Esophagus mucosa (tissue), 1 donor: ENCODE measurements at regions not wholly inside any gene's neighbourhood (a gene's known extent, or its start where the extent isn't known, plus 50 kb on each side); places are given as distances from the start of the nearest gene placed in this dataset.
A peak's percentile ranks its signal among the peaks of the same experiment; 100 is the strongest.
"Not testable (repeated sequence)": the region's sequence is repeated elsewhere in the genome, so short reads cannot be mapped to it uniquely, and the experiment has no call there.

Source experiments
- ATAC-seq: fragments of 200-7000 bp; cut with Tn5 transposase; one replicate; pipeline ENCODE4 v1.9.1; 2020
- donor health status: DM: yes; HTN: yes; CAD: no.

DNA sequence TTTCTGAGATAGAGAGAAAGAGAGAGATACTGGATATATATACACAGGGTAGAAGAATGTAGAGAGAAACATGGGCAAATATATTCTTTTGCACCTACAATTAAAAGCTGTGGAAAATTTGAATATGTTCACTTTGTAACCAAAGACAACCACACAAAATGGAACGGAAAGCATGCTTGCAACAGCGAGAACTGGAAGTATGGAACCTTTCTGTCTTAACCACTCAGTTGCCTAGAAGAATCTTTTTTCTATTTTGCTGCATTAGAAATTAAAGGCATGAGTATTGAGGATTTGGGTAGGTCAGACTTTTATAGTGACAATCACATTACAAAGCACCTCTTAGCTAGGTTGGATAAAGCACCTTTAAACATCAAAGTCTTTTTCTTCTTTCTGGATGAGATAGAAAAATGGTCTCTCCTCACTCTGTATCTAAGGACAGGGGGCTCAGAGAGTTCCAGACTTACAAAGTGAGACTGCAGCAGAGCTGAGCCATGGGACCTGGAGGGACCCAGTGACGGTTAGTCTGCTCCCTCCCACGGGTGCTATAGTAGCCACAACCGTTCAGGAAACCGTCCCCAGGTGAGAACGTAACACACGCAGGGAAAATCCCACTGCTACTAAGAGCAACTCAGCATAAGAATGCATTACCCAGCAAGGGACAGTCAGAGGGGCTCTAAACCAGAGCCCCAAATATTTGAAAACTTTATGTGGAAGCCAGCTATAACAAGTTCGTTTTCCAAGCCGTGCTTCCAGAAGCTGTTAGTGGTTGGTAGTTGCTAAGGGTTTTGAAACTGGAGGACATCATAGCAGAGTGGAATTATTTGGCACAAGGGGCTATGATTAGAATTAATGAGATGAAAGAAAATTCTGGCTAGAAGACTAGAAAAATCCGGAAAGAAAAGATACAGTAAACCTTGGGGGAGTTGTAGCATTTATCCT lies 97.1 kb downstream of the DAD1 start:
- ATAC-seq = peak; percentile 22

DNA sequence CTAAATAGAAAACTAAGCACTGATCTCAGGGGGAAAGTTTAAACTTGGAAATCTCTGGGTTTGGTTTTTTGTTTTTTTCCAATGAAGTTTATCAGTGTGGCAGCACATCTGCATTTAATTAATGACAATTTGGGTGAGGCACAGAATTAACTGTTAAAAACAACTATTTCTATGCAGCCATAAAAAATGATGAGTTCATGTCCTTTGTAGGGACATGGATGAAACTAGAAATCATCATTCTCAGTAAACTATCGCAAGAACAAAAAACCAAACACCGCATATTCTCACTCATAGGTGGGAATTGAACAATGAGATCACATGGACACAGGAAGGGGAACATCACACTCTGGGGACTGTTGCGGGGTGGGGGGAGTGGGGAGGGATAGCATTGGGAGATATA lies 98.0 kb downstream of the DAD1 start:
- not testable (repeated sequence) for ATAC-seq

DNA sequence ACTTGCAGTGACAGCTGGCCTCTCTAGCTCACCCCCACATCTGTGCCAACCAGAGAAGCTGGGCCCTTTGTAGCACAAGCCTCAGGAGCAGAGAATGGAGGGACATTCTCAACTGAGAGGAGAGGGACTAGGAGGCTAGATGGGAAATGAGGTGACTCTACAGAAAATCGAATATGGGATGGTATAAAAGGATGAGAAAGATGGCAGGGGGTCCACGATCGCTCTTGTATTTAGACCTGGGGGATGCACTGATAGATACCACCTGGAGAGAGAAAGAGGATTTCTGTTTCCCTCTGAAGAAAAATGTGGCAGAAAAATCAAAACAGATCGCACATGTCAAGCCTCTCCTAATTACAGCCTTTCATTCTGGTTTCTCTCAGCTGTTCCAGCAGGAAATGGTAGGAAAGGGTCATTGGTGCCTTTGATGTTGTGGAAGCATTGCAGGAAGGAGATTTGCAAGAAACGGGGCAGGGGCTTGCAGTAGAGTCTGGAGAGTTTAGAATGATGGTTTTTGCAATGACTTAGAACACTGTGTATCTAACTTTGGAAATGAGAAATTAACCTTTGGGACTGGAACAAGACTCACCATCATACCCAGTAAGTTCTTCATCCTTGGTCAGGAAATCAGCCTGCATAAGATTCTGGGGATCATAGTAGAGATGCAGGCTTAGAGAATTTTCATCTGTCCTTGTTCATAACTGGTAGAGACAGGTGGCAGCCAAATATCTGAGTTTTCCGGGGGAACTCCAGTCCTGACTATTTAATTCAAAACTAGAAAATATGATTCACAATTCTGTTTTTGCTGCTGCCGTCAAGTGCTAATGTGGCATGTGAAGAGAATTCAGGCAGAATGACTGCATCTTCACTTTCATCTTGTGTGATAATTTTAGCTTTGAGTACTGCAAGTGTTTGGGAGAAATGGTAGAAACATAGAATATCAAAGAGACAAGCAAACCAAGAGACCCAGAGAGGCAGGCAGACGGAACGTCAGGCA lies 98.8 kb downstream of the DAD1 start:
- ATAC-seq = no peak

DNA sequence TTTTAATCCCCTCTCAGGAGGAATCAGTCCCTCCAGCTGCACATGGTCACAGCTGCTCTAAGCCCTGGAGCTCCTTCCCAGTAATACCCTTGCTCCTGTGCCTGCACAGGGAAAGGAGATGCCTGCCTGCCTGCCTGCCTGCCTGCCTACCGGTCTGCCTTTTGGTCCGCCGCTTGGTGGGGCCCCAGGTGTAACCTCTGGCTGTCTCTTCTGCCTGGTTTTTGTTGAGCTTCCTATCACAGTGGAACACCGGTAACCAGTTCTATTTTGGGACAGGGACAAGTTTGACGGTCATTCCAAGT lies 99.8 kb downstream of the DAD1 start:
- ATAC-seq = no peak

DNA sequence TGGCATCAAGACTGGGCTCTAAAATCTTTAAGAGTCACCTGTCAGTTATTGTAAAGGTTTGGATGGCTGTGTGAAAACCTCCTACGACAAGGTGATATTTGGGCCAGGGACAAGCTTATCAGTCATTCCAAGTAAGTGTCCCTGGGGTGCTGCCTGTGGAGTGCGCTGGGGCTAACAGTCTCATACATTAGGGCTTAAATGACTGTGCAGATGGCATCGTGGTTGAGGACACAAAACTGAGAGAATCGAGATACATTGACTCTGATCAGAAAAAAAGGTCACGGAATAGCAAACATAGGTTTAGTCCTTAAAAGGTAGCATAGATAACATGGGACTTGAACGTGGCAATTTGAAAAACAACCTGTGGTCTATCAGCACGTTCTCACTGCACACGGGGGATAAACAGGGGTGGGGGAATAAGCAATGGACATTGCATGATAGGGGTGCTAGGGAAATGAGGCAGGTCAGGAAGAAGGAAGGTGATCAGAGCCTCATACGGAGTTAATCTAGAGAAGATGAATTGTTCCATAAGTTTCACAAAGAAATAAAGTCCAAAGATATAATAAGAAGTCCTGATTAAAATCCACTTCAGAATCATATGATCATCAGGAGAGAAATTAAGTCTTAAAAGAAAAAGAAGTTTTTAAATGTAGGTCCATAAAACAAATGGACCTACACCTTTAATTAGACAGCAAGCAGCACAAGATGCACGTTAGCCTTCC lies 100.3 kb downstream of the DAD1 start:
- ATAC-seq = no peak

DNA sequence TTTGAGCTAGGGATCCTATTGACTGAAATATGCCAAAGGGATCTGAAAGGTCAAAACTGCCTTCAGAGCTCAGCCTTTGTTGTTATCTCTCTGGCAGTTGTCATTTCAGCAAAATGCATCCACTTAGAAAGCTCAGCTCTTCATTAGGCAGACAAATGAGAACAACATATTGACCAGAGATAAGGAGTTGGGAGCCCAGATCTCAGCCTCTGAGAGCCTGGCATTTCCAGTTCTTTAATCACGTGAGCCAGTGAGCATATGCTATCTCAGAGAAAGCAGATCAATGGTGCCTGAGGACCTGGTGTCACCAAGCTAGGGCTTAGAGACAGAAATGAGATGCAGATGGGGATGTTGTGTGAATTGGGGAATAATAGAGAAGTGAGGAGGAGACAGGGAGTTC lies 101.1 kb downstream of the DAD1 start:
- ATAC-seq = no peak

DNA sequence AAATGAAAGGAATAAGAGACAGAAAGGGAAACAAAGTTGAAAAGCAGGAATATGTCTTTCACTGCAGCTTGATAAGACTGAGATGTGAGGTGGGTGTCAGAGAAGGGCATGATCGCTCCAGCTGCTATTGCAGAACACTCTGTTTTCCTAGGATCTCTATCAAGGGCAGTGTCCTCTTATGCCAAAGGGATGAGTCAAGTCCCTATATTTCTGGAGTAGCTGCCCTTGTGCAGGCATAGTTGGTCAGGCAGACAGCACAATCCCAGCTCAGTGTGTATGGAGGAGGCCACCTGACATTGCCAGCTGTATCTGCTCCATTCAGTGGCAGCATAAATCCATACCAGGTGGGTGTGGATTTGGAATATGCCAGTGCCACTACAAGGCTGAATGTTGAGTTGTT lies 101.6 kb downstream of the DAD1 start:
- ATAC-seq = no peak

DNA sequence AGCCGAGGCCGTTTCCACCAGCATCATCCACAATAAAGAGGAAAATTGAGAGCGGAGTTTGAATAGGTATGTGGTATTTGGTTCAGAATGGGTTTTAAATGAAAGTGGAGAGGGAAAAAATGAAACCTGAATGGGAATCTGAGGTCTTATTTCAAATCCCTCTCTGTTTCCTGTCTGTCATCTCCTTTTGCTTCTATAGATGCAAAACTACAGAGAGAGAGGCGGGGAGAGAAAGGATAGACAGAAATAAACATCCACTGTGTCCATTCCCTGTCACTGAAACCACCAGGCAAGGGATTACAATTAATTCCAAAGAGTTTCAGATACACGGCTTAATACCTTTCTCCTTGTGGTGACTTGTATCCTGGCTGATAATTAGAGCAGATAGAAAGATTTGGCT lies 102.3 kb downstream of the DAD1 start:
- ATAC-seq = no peak

DNA sequence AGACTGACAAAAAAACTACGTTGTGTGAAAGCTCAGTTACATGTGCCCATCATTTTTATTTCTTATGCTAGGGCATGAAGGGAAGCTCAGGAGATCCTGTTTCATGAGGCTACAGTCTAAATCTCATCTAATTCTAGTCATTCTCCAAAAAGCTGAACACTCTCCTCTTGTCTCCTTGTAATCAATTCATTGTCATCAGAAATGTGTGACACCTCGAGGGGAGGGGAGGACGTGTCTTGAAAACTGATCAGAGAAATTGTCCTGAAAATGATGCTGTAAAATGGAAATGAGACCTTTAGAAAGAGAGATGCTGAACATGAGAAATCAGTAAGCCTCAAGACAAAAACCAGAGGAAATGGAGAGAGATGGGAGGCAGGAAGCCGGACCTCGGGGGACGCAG lies 103.4 kb downstream of the DAD1 start:
- ATAC-seq = no peak

DNA sequence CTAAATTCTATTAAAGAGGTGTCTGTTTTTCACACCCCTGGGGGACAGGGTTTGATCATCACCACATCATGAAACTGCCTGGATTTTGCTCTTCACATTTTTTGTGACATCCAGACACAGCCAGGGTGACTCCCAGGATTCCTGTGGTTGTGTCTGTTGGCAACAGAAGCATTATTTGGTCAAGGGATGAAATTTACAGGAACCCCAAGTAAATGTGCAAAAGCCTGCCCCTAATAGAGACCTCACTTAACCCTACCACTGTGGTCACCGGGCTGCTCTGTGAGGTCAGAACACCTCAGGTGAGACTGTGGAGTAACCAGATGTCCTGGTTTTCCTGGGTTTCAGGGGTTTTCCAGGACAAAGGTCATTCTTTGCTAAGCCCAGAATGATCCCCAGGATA lies 103.8 kb downstream of the DAD1 start:
- ATAC-seq = no peak

DNA sequence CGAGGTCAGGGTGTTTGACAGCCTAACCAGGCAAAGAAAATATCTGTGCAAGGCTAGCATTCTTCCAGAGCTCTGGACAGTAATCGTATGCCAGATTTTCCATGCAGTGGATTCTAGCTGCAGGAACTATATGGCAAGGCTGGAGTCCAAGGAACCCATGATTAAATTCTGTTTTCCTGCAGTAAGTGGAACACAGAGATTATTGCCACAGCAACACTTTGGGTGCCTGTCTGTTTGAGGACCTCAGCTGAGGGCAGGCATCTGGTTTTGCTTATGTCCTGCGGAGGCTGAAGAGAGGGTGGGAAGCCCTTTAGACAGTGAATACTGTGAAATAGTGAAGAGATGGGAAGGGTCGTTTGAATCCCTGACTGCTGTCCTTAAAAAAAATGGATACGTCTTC lies 104.4 kb downstream of the DAD1 start:
- no peak for ATAC-seq

DNA sequence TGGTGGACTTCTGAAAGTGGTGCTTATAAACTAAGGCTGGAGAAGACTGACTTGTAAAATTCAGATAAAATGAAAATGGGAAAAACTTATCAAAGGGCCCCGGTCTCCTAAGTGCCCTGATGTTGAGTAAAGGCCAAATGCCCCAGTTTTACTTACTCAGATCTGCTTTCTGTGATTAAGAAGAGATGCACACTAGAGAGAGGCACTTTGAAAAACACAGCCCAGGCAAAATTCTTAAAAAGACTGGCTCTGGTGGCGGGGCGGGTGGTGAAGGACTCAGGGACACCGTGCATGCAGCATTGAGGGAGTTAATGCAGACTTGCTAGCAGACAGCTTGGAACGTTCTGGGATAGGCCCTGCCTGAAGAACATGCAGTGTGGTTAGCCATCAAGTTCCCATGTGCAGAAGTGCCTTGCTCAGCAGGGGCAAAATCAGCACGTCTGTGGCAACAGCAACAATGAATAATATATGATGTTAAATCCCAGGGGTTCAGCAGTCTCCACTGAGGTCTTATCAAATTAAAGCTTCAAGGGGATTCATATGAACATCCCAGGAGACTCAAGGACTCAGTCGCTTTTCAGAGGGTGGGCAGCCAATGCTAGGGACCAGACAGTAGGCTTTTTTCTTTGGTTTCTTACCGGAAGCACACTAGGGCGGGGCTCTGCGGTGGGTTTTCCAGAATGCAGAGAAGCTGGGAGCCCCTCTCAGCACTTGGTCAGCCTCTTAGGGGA lies 105.0 kb downstream of the DAD1 start:
- ATAC-seq = no peak

DNA sequence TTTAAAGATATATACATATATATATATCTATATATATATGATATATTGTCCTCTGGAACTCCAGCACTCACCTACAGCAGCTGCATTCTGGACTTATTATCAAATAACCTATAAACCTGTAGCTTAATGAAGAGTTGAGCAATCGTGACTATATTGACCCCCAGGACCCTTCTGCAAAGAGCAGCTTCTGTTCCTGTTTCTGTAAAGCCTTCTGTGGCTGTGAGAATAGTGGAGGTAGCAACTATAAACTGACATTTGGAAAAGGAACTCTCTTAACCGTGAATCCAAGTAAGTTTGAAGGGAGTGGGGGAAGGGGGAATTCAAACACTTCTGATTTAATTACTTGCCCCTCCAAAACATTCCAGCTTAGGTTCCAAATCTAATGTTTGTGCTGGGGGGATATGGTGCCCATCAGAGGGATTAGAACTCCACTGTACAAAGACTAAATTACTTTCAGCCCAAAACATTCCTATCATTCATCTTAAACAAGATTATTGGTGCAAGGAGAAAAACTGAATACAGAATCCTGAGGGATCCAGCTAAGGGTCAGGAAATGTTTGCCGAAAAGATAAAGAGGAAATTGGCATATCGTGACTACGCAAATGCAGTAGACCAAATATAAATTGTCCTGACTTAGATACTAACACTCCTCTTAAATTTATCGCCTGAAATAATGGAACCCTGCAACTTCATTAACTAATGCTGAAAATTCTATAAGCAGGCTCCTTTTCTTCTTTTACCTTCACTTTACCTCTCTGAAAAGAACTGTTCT lies 106.1 kb downstream of the DAD1 start:
- no peak for ATAC-seq

DNA sequence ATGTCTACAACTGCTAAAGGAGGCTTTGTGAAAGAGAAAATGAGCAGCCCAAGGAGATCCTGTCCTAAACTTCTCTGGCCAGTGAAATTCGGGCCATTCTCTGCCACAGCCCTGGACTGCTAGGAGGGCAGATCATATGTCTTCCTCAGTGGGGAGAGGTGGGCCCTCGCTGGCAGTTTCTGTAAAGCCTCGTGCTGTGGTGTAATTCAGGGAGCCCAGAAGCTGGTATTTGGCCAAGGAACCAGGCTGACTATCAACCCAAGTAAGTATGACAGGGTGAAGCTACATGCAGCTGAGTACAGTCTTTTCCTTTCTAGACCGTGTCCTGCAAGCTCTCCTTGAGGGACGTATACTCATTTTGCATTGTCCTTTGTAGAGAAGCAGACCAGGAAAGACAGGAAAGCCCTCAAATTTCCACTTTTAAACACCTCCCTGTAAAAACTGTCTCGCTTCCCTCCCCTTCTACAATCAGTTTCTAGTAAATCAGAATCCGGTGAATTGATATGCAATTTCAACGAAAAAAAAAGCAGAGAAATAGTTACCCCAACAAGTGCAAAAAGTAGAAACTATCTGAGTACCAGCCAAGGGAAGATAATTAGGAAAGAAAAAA lies 106.8 kb downstream of the DAD1 start:
- no peak for ATAC-seq

DNA sequence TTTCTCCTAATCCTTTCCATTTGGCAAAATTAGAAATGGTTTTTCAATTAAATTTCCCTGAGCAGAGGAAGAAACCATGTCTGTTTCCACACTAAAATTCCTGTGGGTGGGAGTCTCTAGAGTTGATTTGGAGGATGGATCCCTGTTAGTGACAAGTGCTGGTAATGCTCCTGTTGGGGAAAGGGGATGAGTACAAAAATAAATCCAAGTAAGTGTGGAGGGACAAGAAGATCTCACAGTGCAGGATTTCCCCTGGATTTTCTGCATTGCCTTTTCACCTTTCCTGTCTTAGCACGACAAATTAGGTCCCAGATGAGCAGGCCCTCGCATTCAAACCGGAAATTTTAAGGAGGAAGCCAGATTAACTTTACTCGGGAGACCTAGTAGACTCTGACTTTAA lies 107.5 kb downstream of the DAD1 start:
- ATAC-seq = no peak

DNA sequence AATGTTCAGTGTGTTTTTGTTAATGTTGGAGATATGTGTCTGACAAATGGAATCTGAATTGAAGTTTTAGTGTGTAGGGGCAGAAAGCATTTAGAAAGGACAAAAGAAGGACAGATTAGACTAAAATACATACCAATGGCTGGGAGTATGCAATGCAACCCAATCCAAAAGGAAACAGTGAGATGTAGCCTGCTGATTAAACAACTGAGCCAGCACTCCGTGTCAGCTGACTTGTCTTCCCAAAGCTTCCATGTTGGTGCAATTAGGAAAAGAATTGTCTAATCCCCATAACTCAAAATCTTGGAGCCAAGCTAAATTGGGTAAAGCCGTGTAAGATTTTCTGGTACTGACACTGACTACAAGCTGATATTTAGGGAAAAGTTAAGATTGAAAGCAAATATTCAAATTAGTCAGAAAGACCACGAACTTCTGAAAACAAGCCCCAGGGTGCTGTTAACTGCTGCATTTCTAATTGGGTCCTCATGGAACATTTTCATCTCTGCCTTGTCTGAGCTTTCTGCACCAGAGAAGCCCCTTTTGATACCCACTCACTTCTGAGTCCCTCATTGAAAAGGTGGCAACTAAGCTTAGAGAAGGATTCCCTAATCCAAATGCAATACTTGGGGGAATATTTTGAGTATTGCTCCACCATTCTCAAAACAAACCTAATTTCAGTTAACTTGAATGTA lies 109.1 kb downstream of the DAD1 start:
- no peak for ATAC-seq

DNA sequence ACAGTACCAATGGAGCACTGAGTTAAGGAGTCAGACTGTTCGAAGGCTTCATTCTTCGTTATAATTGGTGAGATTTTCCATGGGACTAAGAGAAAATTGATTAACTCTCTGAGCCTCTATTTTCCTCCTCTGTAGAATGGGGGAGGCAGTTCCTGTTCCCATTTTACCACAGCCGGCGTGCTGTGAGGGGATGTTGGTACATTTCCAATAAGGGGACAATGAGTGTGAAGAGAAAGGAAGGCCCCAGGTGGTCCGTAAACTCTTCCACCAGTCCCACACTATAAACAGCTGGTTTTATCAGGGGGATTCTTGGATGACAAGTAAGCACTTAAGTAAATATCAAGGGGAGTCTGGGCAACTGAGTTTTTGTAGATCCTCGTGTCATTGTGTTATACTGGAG lies 109.9 kb downstream of the DAD1 start:
- ATAC-seq = no peak

DNA sequence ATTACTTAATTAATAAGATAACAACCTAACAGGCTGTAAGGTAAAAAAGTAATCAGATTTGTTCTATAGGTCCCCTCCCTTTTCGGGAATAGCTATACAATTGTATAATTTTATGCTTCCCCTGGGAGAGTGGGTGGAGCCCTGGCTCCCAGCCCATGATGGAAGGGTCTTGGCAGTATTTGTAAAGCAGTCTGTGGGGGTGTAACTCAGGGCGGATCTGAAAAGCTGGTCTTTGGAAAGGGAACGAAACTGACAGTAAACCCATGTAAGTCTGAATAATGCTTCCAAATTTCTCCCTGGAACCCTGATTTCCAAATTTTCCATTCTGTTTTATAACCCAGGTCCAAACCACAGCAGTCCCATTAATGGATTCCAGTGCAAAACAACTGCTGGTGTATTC lies 110.4 kb downstream of the DAD1 start:
- ATAC-seq = no peak

DNA sequence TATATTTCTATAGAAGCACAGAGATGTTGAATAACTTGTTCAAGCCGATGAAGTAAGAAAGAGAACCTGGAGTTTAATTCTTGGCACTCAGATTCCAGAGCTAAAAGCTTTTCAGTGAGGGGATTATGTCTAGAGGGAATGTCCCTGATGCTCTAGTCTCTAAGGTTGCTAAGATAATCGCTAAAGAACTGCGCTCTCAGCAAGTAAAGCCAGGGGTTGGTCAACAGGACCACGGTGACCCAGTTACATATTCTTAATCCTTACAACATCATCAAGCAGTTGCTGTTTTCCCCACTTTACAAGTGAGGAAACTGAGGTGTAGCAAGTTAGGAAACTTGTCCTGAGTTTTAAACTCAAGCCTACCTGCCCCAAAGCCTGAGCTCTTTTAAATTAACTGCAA lies 110.8 kb downstream of the DAD1 start:
- no peak for ATAC-seq

DNA sequence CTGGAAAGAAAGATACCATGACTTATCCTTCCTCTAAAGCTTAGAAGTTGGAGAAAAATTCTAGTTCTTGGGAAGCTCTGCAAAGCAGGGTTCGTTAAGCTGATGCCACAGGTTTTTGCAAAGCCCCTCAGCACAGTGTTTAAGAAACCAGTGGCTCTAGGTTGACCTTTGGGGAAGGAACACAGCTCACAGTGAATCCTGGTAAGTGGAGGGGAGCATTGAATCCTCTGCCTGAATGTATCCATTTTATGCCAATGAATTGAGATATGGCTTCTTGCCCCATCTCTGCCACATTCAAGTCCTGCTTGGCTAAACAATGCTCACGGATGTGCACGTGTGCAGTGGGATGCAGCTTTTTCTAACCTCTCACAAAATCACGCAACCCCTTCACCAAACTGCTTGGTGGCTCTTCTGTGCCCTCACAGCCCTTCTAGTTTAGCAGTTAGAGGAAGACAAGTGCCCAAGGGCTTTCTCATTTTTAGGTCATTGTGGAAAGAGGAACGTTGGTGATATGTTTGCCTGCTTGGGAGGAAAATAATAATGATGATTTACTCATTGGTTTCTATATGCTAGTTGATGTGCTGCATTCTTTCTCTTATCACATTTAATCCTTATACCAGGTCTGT lies 111.3 kb downstream of the DAD1 start:
- no peak for ATAC-seq
